Mucosa of gallbladder (tissue), 1 donor: ENCODE measurements at regions not wholly inside any gene's neighbourhood (a gene's known extent, or its start where the extent isn't known, plus 50 kb on each side); places are given as distances from the start of the nearest gene placed in this dataset.

ENCODE experiments used
- DNase-seq: peaks from one replicate; pipeline ENCODE4 v3.0.0-alpha.2; 2020; ENCODE audit warnings: low spot score
- donor health status: DM: no; HTN: no; CAD: no.

DNA sequence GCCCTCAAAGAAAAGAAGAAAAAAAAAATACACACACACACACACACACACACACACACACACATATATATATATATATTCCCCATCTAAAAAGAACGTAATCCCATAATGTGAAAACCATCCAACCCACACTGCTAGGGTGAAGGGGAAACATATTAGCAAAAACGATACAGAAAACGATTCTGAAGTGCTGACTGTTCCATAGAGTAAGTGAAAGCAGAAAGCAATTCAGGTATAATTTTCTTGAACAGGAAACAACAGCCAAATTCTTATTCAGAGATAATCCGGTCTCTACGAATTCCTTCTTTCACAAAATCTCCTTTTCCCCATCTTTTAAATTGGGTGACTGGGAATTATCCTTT lies 393.5 kb downstream of the NOVA1 start:
- no peak for DNase-seq

DNA sequence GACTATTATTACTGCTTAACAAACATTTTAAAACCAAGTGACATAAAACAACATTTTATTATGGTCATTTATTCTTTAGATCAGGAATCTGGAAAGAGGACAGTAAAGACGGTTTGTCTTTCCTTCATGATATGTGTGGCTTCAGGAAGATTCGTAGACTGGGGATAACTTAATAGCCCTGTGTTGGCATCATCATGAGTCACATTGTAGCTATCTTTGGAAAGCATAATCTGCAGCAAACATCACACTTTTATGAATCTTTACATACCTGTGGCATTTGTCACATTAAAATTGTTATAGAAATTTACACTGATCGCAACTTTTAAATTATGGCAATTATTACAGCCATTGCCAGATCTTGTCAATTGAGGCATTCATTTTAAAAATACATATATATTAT lies 397.1 kb downstream of the NOVA1 start:
- DNase-seq, result no peak

DNA sequence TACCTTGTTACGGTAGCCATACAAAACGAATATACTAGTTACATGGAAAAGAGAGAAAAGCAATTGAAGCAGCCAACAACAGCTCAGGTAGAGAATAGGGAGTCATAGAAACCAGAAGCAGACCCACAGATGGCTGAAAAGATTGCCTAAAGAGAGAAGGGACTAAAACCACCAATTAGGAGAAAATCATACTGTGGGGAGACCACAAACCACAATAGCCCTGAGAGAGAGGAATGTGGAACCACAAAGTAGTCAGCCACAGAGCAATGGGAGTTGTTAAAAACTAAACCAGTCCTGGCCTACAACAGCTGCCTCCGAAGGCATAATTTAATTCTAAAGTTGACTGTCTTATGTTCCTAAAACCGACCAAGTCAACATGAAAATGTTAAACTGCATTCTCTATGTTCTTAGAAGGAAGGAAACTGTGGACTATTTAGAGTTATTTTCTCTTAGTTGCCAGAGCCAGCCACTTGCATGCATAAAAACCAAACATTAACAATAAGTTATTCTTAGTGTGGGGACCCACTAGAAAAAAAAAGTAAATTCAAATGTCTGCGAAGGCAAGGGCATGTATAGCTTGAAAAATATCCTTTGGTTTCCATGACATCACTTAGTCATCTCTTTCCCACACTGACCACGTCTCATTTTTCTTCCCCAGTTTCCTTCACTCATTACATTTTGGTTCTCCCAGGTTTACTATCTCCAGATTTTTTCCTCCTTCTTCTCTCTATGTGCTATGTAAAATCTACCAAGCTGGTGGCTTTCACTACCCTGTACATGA lies 398.1 kb downstream of the NOVA1 start:
- no peak for DNase-seq

DNA sequence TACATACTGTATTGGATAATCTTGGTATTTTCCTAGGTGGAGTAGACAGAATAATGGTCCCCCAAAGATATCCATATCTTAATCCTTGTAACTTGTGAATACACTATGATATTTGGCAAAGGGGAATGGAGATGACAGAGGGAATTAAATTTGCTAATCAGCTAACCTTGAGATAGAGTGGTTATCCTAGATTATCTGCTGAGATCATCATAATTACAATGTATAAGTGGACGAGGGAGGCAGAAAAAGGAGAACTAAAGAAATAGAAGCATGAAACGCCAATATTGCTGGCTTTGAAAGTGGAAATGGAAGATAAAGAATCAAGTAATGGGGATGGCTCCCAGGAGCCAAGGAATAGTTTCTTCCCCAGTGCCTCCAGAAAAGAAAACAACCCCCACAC lies 398.7 kb downstream of the NOVA1 start:
- DNase-seq, result no peak

DNA sequence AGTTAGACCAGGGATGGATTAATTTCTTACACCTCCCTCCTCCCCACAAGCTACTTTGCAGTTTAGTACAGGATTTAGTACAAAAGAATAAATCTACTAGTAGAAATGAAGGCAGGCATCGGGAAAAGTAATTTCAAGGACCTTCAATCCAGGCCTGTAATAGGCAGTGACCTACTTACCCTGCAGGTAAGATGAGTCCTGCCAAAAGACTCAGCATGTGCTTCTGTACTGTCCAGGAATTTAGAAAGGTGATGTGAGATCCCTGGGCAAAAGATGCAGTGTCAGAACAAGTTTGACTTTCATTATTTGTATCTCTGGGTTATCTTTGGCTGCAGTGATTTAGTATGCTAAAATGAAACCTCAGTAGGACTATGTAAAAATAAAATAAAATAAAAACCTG lies 403.0 kb downstream of the NOVA1 start:
- no peak for DNase-seq

DNA sequence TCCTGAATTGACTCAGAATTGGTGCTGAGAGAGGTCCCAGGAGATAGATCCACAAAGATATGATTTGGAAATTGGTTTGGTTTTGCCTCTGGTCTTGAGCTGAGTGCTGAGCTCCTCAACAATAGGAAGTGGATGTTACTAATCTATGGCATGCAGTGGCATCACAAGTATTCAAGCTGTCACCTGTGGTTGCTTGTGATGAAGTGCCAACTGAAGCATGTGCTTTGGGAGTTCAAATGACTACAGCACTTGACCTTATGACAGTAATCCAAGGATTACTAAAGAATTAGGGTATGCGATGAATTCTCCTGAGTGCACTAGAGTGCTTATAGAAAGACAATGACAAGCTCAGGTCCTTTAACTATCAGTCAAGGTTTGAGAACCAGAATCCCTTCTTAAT lies 406.2 kb downstream of the NOVA1 start:
- DNase-seq, result no peak

DNA sequence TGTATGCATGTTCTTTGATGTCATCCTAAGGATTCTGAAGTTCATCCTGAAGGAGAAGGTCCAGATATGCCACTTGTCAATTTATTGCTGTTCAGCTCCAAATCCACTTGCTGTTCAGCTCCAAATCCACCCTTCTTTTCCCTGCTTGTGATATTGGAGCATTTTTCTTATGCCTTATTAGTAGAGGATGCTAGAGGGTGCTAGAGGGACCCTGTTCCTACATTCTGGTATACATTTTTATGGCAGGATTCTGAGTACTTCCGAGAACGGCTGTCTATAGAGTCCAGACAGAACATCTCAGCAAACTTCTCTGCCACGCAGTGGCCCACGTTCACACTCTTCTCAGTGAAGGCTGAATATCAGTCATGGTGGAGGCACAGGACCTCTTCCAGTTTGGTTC lies 406.7 kb downstream of the NOVA1 start:
- no peak for DNase-seq

DNA sequence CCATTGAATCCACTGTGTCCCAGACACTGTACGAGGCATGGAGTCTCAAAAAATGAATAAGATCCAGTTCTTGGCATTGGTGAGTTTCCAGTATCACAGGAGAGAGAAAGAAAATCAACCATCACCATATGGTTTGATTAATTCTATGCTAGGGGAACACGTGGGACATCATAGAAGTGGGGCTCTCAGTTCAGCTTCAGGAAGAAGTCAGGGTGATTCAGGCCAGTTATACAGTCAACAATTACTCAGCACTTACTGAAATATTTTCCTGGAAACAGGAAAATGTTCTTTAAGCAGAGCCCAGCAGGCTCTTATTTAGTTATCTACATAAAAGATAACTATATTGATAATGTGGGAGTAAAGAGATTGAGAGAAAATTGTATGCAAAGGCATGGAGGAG lies 407.2 kb downstream of the NOVA1 start:
- no peak for DNase-seq

DNA sequence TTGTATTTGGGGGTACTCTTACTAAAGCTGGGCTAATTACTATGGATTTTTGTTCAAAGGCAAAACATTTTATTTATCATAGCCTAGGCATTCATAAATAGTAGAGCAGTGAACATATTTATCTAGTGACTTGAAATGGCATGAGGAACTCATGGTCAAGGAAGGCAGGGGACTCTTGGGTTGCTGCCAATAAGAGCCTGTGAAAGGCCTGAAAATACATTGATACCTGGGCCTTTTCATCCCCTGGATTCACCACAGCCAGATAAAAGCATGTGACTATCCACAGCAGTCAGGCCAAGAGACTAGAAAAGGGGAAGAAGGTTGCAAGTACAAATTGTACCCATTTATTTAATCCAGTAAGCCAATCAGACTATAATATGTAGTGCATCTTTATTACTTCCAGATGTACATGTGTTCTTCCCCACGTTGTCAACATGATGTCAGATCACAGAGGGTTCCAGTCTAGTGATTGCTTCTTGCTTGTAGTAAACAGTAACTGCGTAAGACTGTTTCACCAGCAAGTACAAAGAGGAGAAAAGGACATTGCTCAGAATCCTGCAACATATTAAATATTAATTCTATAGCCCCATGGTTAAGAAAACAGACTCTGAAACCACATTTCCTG lies 409.7 kb downstream of the NOVA1 start:
- no peak for DNase-seq

DNA sequence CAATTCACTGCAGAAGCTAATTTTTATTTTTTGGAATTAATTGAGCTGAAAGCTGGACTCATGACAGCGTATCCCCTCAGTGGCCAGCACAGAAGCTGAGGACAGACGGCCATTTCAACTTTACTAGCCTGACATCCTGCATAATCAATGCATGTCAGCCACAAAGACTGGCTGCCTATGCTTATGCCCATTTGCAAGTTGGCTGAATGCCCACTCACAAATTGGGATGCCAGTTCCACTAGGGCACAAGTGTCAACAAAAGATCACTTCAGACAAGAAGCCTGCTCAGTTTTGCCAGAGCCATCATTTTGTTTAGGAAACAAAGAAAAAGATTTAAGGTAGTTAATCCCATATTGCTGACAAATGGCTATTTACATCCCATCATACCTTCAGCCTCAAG lies 417.6 kb downstream of the NOVA1 start:
- no peak for DNase-seq

DNA sequence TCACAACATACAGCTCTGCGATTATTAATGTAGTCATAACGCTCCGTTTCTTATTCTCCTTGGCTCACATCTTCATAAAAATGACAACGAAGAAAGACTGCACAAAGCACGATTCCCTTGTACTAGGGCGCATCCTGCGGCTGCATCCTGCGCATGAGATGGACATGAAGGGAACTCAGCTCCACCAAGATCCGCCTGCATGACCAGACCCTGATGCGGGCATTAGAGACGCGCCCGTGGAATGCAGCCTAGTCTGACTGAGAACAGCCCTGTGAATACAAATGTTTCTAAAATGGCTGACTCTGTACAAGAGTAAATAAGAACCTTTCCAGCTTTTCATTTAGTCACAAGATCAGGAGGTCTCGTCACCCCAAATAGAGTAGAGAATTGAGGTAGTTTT lies 422.2 kb downstream of the NOVA1 start:
- no peak for DNase-seq

DNA sequence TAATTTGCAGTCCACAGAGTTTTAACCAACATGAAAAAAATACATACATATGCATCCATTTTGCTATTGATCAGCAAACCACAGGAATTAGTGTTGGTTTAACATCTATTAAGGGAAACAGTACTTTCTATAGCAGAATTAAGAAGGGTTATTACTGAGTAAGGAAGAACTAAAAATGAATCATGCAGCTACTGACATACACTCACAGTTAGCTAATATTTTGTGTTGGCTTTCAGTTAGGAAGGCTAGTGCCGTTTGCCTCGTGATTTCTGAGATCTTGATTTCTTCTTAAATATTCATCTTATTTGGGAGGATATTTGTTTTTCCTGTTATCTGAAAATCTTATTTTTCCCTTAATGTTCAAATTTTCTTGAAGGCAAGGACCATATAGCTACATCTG lies 423.4 kb downstream of the NOVA1 start:
- DNase-seq, result no peak

DNA sequence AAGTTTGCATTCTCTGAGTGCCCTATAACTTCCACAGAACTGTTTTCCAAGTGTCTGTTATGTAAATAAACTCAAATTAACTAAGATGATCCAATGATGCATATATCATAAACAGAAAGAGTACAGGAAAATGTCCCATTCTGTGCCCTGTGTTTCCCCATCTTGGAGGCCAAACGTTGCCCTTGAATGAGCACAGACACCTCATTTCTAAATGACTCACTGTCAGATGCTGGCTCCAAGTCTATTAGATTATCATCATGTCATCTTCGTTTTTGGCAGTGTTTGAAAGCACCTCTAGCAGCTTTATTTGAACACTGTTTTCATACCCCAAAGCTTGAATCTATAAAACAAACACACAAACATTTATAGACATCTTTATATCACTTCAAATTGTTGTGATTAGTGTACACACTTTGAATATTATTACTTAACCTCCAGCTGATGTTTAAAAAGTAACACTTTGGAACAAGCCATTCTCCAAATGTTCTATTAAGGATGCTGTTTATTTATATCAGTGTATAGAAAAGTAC lies 424.2 kb downstream of the NOVA1 start:
- no peak for DNase-seq

DNA sequence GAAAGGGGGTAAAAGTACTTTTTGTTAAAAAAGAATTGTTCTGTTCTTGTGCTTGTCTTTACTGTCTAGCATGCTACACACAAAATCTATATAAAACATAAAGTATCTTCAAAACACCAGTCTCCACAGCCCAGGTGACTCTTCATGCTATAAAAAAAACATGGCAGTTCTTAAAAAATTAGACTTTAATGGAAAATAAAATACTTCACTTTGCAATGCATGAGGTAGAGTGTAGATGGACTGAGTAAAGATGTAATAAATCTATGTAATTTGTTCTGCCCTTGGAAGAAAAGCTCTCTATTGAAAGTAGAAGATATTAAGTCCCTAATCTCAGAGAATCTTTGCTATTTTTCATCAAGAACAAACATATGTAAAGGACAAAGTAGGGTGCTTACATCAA lies 425.4 kb downstream of the NOVA1 start:
- DNase-seq, result no peak

DNA sequence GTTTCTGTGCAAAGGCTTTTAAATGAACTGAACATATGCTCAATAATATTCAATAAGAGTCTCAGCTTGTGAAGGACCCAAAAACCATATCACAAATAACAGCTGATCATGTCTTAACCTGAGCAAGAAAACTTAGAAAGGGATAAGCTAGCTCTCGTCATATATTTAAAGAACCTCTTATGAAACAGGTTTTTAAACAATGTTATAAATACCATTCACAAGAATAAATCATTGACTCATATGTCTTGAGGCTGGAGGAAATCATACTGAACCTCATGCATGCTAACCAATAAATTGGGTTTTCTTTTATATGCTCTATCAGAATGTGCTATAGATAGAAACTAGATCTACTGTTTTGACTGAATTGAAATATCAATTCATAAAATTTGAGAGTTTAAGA lies 426.9 kb downstream of the NOVA1 start:
- no peak for DNase-seq

DNA sequence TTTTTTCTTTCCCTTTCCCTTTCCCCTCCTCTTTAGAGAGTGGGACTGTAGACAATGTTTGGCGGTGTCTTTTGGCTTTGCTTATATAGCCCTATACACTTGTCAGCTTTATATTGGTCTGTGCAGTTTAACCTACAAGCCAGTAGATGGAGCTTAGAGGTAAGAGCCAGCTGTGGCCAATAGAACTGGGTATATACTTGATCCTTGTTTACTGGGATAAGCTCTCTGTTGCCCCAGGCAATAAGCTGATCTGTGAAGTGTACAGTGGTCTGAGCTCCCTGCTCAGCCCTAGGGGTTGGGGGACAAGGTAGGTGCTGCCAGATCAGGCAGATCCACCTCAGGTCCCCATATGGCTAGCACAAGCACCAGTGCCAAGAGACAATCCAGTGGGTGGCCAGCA lies 434.1 kb downstream of the NOVA1 start:
- no peak for DNase-seq

DNA sequence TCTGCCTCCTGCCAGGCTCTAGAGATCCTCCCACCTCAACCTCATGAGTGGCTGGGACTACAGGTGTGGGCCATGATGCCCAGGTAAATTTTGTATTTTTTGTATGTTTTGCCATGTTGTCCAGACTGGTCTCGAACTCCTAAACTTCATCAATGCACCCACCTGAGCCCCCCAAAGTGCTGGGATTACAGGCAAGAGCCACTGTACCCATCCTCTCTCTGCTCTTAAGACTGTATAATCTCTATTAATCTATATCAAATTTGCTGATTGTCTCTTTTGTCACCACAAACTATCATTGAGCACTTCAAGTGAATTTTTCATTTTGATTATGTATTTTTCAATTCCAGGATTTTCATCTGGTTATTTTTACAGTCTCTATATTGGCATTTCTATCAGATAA lies 440.3 kb downstream of the NOVA1 start:
- DNase-seq, result no peak

DNA sequence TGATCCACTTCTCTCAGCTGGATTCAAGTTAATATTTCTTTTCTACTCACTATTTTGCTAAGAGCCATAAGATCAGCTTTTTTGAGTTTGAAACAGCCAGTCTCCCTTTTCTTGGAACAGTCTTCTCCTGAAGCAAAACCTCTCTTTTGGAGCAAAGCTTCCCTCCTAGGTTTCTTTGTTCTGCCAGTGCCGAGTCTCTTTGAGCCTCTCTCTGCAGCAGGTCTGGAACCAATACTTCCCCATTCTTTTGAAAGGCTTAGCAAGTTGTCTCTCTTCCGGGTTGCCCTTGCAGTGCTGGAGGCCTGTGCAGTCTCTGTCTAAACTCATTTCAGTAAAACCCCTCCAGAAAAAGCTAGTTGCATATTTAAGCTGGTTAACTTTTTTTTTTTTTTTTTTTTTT lies 454.8 kb downstream of the NOVA1 start:
- no peak for DNase-seq

DNA sequence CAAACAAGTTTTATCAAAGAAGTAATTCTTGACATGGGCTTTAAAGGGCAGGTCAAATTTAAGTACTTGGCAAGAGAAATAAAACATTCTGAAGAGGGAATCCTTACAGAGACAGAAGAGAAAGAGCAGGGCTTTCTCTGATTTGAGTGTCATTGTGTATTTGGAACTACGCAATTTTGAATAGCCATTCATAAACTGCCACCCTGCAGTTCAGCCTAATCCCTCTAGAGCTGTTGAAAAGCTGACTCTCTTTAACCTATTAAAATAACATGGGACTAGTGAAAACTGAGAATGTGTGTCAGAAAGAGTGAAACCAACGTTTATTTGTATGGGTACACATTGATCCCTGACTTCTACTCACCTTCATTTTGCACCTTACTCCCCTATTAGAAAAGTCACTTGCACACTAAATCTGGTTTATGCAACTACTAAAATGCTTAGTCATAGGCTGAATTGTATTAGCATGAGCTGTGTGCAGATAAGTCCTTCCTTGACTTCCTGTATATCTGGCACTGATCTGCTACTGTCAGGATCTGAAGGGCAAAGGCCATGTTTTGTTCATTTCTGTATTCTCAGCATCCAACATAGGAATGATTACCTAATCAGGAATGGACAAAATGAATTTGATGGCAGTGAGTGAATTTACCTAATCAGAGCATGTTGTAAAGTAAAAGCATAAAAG lies 458.9 kb downstream of the NOVA1 start:
- peak; percentile 32 for DNase-seq

DNA sequence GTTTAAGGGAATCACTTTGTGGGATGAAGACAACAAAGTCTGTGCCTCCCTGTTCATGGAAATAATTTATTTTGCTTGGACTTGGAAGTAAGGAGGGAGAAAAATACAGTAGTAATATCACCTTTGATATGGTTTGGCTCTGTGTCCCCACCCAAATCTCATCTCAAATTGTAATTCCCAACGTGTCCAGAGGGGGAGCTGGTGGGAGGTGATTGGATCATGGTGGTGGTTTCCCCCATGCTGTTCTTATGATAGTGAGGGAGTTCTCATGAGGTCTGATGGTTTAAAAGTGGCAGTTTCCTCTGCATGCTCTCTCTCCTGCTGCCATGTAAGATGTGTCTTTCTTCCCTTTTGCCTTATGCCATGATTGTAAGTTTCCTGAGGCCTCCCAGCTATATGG lies 460.7 kb downstream of the NOVA1 start:
- no peak for DNase-seq

DNA sequence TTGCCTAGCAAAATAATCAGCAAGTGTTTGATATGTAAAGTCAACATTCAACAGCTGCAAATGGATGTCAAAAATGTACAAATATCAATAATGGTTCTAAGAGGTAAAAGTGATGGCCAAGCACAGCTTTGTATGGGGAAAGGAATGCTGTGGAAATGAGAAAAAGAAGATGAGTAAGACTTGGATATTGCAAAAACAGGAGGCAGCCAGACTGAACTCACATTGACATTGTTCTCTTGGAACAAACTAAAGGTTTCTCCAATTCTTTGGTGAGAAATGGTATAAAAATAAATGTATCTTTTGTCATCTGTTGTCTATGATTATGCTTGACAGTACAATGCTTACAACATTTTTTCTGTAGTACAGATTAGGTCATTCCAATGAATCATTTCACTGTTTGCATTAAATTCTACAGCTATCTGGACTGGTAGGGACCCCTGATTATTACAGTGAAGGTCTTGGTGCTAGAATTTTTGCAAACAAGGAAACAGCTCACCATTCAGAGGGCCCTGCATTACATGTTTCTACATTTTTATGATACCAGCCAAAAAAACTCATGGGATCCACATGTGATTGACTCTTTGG lies 465.7 kb downstream of the NOVA1 start:
- DNase-seq, result no peak

DNA sequence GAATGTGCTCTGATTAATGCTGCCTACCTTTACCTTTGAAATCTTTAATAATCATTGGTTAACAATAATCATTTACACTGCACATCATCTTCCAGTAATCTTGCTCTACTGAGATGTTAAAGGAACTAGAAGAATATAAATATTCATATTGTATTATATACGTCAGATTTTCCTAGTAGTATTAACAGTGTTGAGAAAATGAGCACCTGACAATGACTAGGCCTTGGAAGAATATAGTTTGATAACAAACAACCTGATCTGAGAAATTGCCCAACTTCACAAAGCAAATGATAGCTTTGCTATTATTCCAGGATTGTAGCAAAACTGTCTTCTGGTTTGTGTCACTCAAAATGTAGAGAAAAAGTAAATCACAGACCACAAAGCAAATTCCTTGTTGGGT lies 467.1 kb downstream of the NOVA1 start:
- no peak for DNase-seq
